ENCODE measurements at regions not wholly inside any gene's neighbourhood (a gene's known extent, or its start where the extent isn't known, plus 50 kb on each side); places are given as distances from the start of the nearest gene placed in this dataset.

- TF ChIP-seq CTCF (IDR thresholded peaks at IDR 0.05; ENCODE audit: insufficient read depth, low read length, poor library complexity, severe bottlenecking): no peak
- no peak for TF ChIP-seq EZH2phosphoT487 (conservative IDR thresholded peaks at IDR 0.05; ENCODE audit: low read length)
Measured at GRCh38 chr1:58409336-58409735, 137.2 kb downstream of the OMA1 start.
